ENCODE measurements at regions not wholly inside any gene's neighbourhood (a gene's known extent, or its start where the extent isn't known, plus 50 kb on each side); places are given as distances from the start of the nearest gene placed in this dataset.

DNA sequence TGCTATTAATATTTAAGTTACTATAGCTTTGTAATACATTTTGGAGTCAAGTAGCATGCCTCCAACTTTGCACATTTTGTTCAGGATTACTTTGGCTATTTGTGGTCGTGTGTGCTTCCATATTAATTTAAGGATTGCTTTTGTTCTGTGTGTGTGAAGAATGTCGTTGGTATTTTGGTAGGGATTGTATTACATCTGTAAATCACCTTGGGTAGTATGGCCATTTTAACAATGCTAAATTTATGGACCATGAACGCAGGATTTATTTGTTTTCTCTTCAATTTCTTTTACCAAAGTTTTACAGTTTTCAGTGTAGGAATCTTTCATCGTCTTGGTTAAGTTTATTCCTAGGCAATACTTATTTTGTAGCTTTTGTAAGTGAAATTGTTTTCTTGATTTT is 758.0 kb downstream of the FRK start:
- H3K9me3 ChIP-seq (ENCODE audit: insufficient read depth, low read length): no peaks in the 10 kb centered on the region
- no peak for DNase-seq (ENCODE audit: low read depth, low spot score)
- no peak overlapping the region for H3K4me3 ChIP-seq (ENCODE audit: insufficient read length, low read depth)
- H3K9ac ChIP-seq (ENCODE audit: insufficient read length, low read depth): no peak overlapping the region
- no peaks in the 10 kb centered on the region for H3K4me1 ChIP-seq (ENCODE audit: insufficient read depth, insufficient read length)
- no peaks in the 10 kb centered on the region for H3K36me3 ChIP-seq (ENCODE audit: insufficient read depth, insufficient read length, low read length)
- TF ChIP-seq ZNF274 (IDR thresholded peaks at IDR 0.05; ENCODE audit: low read depth, low read length): no peak
- TF ChIP-seq YY1 (IDR thresholded peaks at IDR 0.05; ENCODE audit: insufficient read depth, insufficient read length): no peak
- TF ChIP-seq SUZ12 (IDR thresholded peaks at IDR 0.05; ENCODE audit: extremely low read depth, insufficient read depth, insufficient read length): no peak
- no peaks in the 10 kb centered on the region for H3K27me3 ChIP-seq (ENCODE audit: insufficient read depth, insufficient read length)

DNA sequence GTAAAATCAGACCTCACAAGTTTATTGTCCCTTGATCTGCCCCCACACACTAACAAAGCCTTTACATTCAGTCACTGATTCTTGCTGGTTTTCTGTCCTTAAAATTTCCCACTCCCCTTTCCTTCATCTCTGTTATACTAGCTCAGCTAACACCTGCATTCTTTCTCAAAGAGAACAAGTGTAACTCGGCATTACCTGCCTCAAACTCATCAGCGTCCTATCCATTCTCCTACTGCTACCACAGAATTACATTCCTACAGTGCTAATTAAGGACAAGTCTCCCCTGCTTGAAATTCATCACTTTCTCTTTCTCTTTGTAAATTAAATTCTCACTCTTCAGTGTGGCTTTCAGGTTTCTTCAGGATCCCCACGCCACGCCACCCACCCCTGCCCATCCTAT is 773.2 kb downstream of the FRK start:
- H3K4me1 ChIP-seq (ENCODE audit: insufficient read depth, insufficient read length): no peaks in the 10 kb centered on the region
- no peaks in the 10 kb centered on the region for H3K36me3 ChIP-seq (ENCODE audit: insufficient read depth, insufficient read length, low read length)
- no peaks in the 10 kb centered on the region for H3K9me3 ChIP-seq (ENCODE audit: insufficient read depth, low read length)
- TF ChIP-seq SUZ12 (IDR thresholded peaks at IDR 0.05; ENCODE audit: extremely low read depth, insufficient read depth, insufficient read length) (no peak), YY1 (IDR thresholded peaks at IDR 0.05; ENCODE audit: insufficient read depth, insufficient read length) (no peak), ZNF274 (IDR thresholded peaks at IDR 0.05; ENCODE audit: low read depth, low read length) (no peak)
- no peak overlapping the region for H3K4me3 ChIP-seq (ENCODE audit: insufficient read length, low read depth)
- no peak overlapping the region for H3K9ac ChIP-seq (ENCODE audit: insufficient read length, low read depth)
- no peaks in the 10 kb centered on the region for H3K27me3 ChIP-seq (ENCODE audit: insufficient read depth, insufficient read length)
- DNase-seq (ENCODE audit: low read depth, low spot score): no peak

- TF ChIP-seq ZNF274 (IDR thresholded peaks at IDR 0.05; ENCODE audit: low read depth, low read length) (no peak), YY1 (IDR thresholded peaks at IDR 0.05; ENCODE audit: insufficient read depth, insufficient read length) (no peak), SUZ12 (IDR thresholded peaks at IDR 0.05; ENCODE audit: extremely low read depth, insufficient read depth, insufficient read length) (no peak)
- Histone ChIP-seq H3K9ac (ENCODE audit: insufficient read length, low read depth) (no peak overlapping the region), H3K4me1 (ENCODE audit: insufficient read depth, insufficient read length) (no peaks in the 10 kb centered on the region)
Observed at GRCh38 chr6:115276881-115277565, 783.7 kb downstream of the FRK start.

DNA sequence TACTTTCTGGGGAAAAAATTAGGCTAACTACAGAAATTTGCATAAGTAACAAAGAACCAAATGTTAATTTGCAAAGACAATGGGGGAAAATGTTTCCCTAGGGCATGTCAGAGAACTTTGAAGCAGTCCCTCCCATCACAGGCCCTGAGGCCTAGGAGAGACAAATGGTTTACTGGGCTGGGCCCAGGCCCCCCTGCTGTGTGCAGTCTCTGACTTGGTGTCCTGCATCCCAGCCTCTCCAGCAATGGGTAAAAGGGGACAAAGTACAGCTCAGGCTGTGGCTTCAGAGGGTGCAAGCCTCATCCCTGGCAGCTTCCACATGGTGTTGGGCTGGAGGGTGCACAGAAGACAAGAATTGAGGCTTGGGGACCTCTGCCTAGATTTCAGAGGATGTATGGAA is 788.4 kb downstream of the FRK start:
- no peak for DNase-seq (ENCODE audit: low read depth, low spot score)
- no peak overlapping the region for H3K9ac ChIP-seq (ENCODE audit: insufficient read length, low read depth)
- no peaks in the 10 kb centered on the region for H3K4me1 ChIP-seq (ENCODE audit: insufficient read depth, insufficient read length)
- no peak overlapping the region for H3K4me3 ChIP-seq (ENCODE audit: insufficient read length, low read depth)
- peaks cover 27% of the 10 kb centered on the region; the same call in 1 of the 2 replicates for H3K9me3 ChIP-seq (ENCODE audit: insufficient read depth, low read length)
- no peak for TF ChIP-seq SUZ12 (IDR thresholded peaks at IDR 0.05; ENCODE audit: extremely low read depth, insufficient read depth, insufficient read length)
- no peak for TF ChIP-seq YY1 (IDR thresholded peaks at IDR 0.05; ENCODE audit: insufficient read depth, insufficient read length)
- TF ChIP-seq ZNF274 (IDR thresholded peaks at IDR 0.05; ENCODE audit: low read depth, low read length): no peak
- no peaks in the 10 kb centered on the region for H3K36me3 ChIP-seq (ENCODE audit: insufficient read depth, insufficient read length, low read length)
- H3K27me3 ChIP-seq (ENCODE audit: insufficient read depth, insufficient read length): no peaks in the 10 kb centered on the region

More at GRCh38 chr6:115276881-115277565, 783.7 kb downstream of the FRK start:
- Histone ChIP-seq H3K27me3 (ENCODE audit: insufficient read depth, insufficient read length) (no peaks in the 10 kb centered on the region), H3K4me3 (ENCODE audit: insufficient read length, low read depth) (no peak overlapping the region), H3K9me3 (ENCODE audit: insufficient read depth, low read length) (peaks cover 19% of the 10 kb centered on the region; the same call in 1 of the 2 replicates), H3K36me3 (ENCODE audit: insufficient read depth, insufficient read length, low read length) (no peaks in the 10 kb centered on the region)
- no peak for DNase-seq (ENCODE audit: low read depth, low spot score)

GRCh38 chr6:115271434-115271833 is 789.3 kb downstream of the FRK start:
- Histone ChIP-seq H3K9ac (ENCODE audit: insufficient read length, low read depth) (no peak overlapping the region), H3K36me3 (ENCODE audit: insufficient read depth, insufficient read length, low read length) (no peaks in the 10 kb centered on the region), H3K4me3 (ENCODE audit: insufficient read length, low read depth) (no peak overlapping the region), H3K4me1 (ENCODE audit: insufficient read depth, insufficient read length) (no peaks in the 10 kb centered on the region), H3K9me3 (ENCODE audit: insufficient read depth, low read length) (peaks cover 27% of the 10 kb centered on the region; the same call in 1 of the 2 replicates), H3K27me3 (ENCODE audit: insufficient read depth, insufficient read length) (no peaks in the 10 kb centered on the region)
- no peak for DNase-seq (ENCODE audit: low read depth, low spot score)
- TF ChIP-seq YY1 (IDR thresholded peaks at IDR 0.05; ENCODE audit: insufficient read depth, insufficient read length) (no peak), SUZ12 (IDR thresholded peaks at IDR 0.05; ENCODE audit: extremely low read depth, insufficient read depth, insufficient read length) (no peak), ZNF274 (IDR thresholded peaks at IDR 0.05; ENCODE audit: low read depth, low read length) (no peak)

DNA sequence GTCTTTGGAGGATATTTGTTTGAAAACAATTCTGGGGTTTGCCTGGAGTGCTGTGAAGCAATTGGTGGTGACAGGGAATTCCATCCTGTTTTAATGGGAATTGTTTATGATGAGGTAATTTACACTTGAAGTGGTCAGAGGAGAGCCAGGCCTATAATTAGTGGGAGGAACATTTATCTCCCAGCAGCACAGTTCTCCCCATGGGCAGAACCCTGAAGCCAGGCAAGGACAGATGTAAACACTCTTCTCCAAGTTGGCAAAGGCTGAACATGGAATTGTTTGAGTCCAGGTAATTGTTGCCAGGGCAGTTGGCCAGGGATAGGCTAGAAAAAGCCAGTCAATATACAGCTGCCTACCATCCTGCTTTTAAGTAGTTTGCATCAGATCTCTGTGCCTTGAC is 789.7 kb downstream of the FRK start:
- H3K4me3 ChIP-seq (ENCODE audit: insufficient read length, low read depth): no peak overlapping the region
- H3K9ac ChIP-seq (ENCODE audit: insufficient read length, low read depth): no peak overlapping the region
- H3K36me3 ChIP-seq (ENCODE audit: insufficient read depth, insufficient read length, low read length): no peaks in the 10 kb centered on the region
- no peak for DNase-seq (ENCODE audit: low read depth, low spot score)
- no peaks in the 10 kb centered on the region for H3K4me1 ChIP-seq (ENCODE audit: insufficient read depth, insufficient read length)
- peaks cover 27% of the 10 kb centered on the region; the same call in 1 of the 2 replicates for H3K9me3 ChIP-seq (ENCODE audit: insufficient read depth, low read length)
- TF ChIP-seq SUZ12 (IDR thresholded peaks at IDR 0.05; ENCODE audit: extremely low read depth, insufficient read depth, insufficient read length) (no peak), ZNF274 (IDR thresholded peaks at IDR 0.05; ENCODE audit: low read depth, low read length) (no peak), YY1 (IDR thresholded peaks at IDR 0.05; ENCODE audit: insufficient read depth, insufficient read length) (no peak)
- no peaks in the 10 kb centered on the region for H3K27me3 ChIP-seq (ENCODE audit: insufficient read depth, insufficient read length)

DNA sequence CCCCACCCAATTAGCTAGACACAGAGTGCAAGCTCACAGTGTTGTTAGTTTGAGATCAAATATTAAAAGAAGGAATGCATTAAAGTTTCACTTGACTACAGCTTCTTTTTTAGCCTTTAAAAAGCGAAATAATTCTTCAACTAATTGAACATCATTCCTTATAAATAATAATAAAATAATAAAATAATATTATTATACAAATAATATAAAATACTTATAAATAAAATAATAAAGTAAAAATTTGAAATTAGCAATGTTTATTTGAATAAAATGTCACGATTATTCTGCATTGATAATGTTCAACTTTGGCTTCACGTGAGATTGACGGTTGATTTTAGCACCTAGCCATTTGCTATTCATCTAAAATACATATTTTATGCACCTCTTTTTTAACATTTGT is 819.3 kb downstream of the FRK start:
- no peak overlapping the region for H3K4me3 ChIP-seq (ENCODE audit: insufficient read length, low read depth)
- DNase-seq (ENCODE audit: low read depth, low spot score): no peak
- TF ChIP-seq YY1 (IDR thresholded peaks at IDR 0.05; ENCODE audit: insufficient read depth, insufficient read length) (no peak), ZNF274 (IDR thresholded peaks at IDR 0.05; ENCODE audit: low read depth, low read length) (no peak), SUZ12 (IDR thresholded peaks at IDR 0.05; ENCODE audit: extremely low read depth, insufficient read depth, insufficient read length) (no peak)
- no peaks in the 10 kb centered on the region for H3K27me3 ChIP-seq (ENCODE audit: insufficient read depth, insufficient read length)
- no peaks in the 10 kb centered on the region for H3K4me1 ChIP-seq (ENCODE audit: insufficient read depth, insufficient read length)
- no peaks in the 10 kb centered on the region for H3K36me3 ChIP-seq (ENCODE audit: insufficient read depth, insufficient read length, low read length)
- no peaks in the 10 kb centered on the region for H3K9me3 ChIP-seq (ENCODE audit: insufficient read depth, low read length)
- H3K9ac ChIP-seq (ENCODE audit: insufficient read length, low read depth): no peak overlapping the region
